ENCODE measurements at regions not wholly inside any gene's neighbourhood (a gene's known extent, or its start where the extent isn't known, plus 50 kb on each side); places are given as distances from the start of the nearest gene placed in this dataset.
"Not testable (repeated sequence)": the region's sequence is repeated elsewhere in the genome, so short reads cannot be mapped to it uniquely, and the experiment has no call there.

DNA sequence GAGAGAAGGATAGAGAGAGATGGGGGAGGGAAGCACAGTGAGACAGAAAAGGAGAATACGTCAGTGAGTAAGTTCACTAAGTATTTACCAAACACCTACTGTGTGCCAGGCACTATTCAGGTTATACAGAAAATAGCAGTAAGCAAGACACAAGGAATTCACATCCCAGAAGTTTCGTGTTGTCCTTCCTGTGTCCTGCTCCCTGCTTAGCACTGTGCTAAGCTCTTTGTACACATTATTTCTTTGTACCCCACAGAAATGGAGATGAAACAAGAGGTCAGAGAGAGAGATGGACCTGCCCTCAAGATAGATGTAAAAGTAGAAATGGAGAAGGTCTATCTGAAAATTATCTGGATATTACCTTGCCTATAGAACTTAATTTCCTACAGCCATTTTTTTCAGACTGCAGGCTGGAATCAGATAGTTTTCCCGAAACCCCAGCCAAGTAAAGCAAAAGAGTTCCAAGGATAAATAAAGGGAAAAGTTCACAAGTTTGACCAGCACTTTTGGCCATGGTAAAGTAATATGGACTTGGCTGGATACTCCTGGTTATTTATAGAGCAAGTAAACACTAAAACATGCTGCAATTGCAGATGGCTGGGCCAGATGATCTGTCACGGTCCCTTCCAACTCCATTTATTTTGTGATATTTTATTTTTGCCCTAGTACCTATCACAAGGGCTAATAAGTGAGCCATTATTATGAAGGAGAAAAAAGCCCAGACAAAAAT is 353.7 kb upstream of the SLC7A11 start:
- no peak overlapping the region for H3K4me3 ChIP-seq (ENCODE audit: insufficient read length, low read depth)
- TF ChIP-seq YY1 (IDR thresholded peaks at IDR 0.05; ENCODE audit: insufficient read depth, insufficient read length) (no peak), ZNF274 (IDR thresholded peaks at IDR 0.05; ENCODE audit: low read depth, low read length) (no peak), SUZ12 (IDR thresholded peaks at IDR 0.05; ENCODE audit: extremely low read depth, insufficient read depth, insufficient read length) (no peak)
- no peak overlapping the region for H3K9ac ChIP-seq (ENCODE audit: insufficient read length, low read depth)
- H3K27me3 ChIP-seq (ENCODE audit: insufficient read depth, insufficient read length) = no peaks in the 10 kb centered on the region
- no peaks in the 10 kb centered on the region for H3K4me1 ChIP-seq (ENCODE audit: insufficient read depth, insufficient read length)
- H3K36me3 ChIP-seq (ENCODE audit: insufficient read depth, insufficient read length, low read length) = no peaks in the 10 kb centered on the region
- H3K9me3 ChIP-seq (ENCODE audit: insufficient read depth, low read length) = no peaks in the 10 kb centered on the region; the same call in 1 of the 2 replicates
- no peak for DNase-seq (ENCODE audit: low read depth, low spot score)

GRCh38 chr4:138595171-138595570 is 353.0 kb upstream of the SLC7A11 start:
- no peaks in the 10 kb centered on the region for H3K27me3 ChIP-seq (ENCODE audit: insufficient read depth, insufficient read length)
- H3K4me3 ChIP-seq (ENCODE audit: insufficient read length, low read depth) = no peak overlapping the region
- H3K4me1 ChIP-seq (ENCODE audit: insufficient read depth, insufficient read length) = no peaks in the 10 kb centered on the region
- H3K9me3 ChIP-seq (ENCODE audit: insufficient read depth, low read length) = no peaks in the 10 kb centered on the region
- H3K36me3 ChIP-seq (ENCODE audit: insufficient read depth, insufficient read length, low read length) = no peaks in the 10 kb centered on the region
- H3K9ac ChIP-seq (ENCODE audit: insufficient read length, low read depth) = no peak overlapping the region
- TF ChIP-seq SUZ12 (IDR thresholded peaks at IDR 0.05; ENCODE audit: extremely low read depth, insufficient read depth, insufficient read length) = no peak
- no peak for DNase-seq (ENCODE audit: low read depth, low spot score)

DNA sequence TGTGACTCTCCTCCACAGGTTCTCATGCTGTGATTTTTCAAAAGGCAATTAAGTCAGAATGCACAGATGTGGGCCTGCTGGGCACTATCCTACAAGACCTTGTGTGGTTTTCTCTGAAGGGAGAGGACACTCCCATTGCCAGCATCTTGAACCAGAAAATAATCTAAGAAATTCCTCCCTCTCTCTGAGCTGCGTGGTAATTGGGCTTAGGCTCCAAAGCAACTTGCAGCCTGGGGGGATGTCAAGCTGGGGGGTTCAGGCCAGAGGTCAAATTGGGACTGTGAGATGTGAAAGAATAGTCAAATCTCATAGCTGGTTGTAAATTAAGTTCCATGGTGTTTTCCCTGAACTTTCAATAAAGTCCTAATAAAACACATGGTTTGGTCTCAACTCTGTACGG is 350.6 kb upstream of the SLC7A11 start:
- Histone ChIP-seq H3K4me1 (ENCODE audit: insufficient read depth, insufficient read length) (no peaks in the 10 kb centered on the region), H3K27me3 (ENCODE audit: insufficient read depth, insufficient read length) (no peaks in the 10 kb centered on the region), H3K9me3 (ENCODE audit: insufficient read depth, low read length) (no peaks in the 10 kb centered on the region), H3K36me3 (ENCODE audit: insufficient read depth, insufficient read length, low read length) (no peaks in the 10 kb centered on the region), H3K4me3 (ENCODE audit: insufficient read length, low read depth) (no peak overlapping the region), H3K9ac (ENCODE audit: insufficient read length, low read depth) (no peak overlapping the region)
- no peak for TF ChIP-seq YY1 (IDR thresholded peaks at IDR 0.05; ENCODE audit: insufficient read depth, insufficient read length)
- no peak for TF ChIP-seq SUZ12 (IDR thresholded peaks at IDR 0.05; ENCODE audit: extremely low read depth, insufficient read depth, insufficient read length)
- TF ChIP-seq ZNF274 (IDR thresholded peaks at IDR 0.05; ENCODE audit: low read depth, low read length) = no peak
- DNase-seq (ENCODE audit: low read depth, low spot score) = no peak

GRCh38 chr4:138591808-138592207 is 349.7 kb upstream of the SLC7A11 start:
- H3K9ac ChIP-seq (ENCODE audit: insufficient read length, low read depth) = no peak overlapping the region
- no peak overlapping the region for H3K4me3 ChIP-seq (ENCODE audit: insufficient read length, low read depth)
- H3K27me3 ChIP-seq (ENCODE audit: insufficient read depth, insufficient read length) = no peaks in the 10 kb centered on the region
- no peak for TF ChIP-seq SUZ12 (IDR thresholded peaks at IDR 0.05; ENCODE audit: extremely low read depth, insufficient read depth, insufficient read length)
- TF ChIP-seq YY1 (IDR thresholded peaks at IDR 0.05; ENCODE audit: insufficient read depth, insufficient read length) = no peak
- no peak for TF ChIP-seq ZNF274 (IDR thresholded peaks at IDR 0.05; ENCODE audit: low read depth, low read length)
- no peak for DNase-seq (ENCODE audit: low read depth, low spot score)
- H3K4me1 ChIP-seq (ENCODE audit: insufficient read depth, insufficient read length) = no peaks in the 10 kb centered on the region
- no peaks in the 10 kb centered on the region for H3K9me3 ChIP-seq (ENCODE audit: insufficient read depth, low read length)
- H3K36me3 ChIP-seq (ENCODE audit: insufficient read depth, insufficient read length, low read length) = no peaks in the 10 kb centered on the region

DNA sequence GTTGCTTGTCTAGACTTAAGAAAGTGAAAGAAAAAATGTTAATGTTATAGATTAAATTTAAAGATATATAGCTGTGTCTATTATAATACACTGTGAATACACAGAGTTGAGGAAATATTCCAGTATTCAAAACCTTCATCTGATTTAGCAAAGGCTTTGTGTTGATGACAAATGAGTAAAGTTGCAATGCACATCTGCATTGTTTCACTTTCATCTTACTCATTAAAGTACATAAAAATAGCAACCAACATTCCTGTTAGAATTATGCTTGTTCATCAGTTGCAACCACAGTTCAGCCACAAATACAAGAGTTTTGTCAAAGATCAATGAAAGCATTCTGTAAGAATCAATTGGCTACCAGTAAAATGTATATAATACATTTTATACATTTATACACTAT is 346.4 kb upstream of the SLC7A11 start:
- TF ChIP-seq YY1 (IDR thresholded peaks at IDR 0.05; ENCODE audit: insufficient read depth, insufficient read length) (no peak), ZNF274 (IDR thresholded peaks at IDR 0.05; ENCODE audit: low read depth, low read length) (no peak), SUZ12 (IDR thresholded peaks at IDR 0.05; ENCODE audit: extremely low read depth, insufficient read depth, insufficient read length) (no peak)
- Histone ChIP-seq H3K27me3 (ENCODE audit: insufficient read depth, insufficient read length) (no peaks in the 10 kb centered on the region), H3K4me3 (ENCODE audit: insufficient read length, low read depth) (no peak overlapping the region), H3K36me3 (ENCODE audit: insufficient read depth, insufficient read length, low read length) (no peaks in the 10 kb centered on the region), H3K9ac (ENCODE audit: insufficient read length, low read depth) (no peak overlapping the region), H3K9me3 (ENCODE audit: insufficient read depth, low read length) (no peaks in the 10 kb centered on the region), H3K4me1 (ENCODE audit: insufficient read depth, insufficient read length) (no peaks in the 10 kb centered on the region)
- DNase-seq (ENCODE audit: low read depth, low spot score) = no peak

DNA sequence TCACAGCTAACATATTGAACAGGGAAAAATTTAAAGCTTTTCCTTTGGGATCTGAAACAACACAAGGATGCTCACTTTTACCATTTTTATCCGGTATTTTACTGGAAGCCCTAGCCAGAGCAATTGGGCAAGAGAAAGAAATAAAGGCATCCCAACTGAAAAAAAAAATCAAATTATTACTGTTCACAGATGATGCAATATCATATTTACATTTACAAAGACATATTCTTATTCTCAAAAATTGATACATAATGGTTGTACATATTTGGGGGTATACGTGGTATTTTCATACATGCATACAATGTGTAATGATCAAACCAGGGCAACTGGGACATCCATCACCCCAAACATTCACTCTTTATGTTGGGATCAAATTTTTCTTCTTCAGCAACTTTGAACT is 337.0 kb upstream of the SLC7A11 start:
- no peak overlapping the region for H3K4me3 ChIP-seq (ENCODE audit: insufficient read length, low read depth)
- peaks cover 28% of the 10 kb centered on the region for H3K9me3 ChIP-seq (ENCODE audit: insufficient read depth, low read length)
- no peak for TF ChIP-seq ZNF274 (IDR thresholded peaks at IDR 0.05; ENCODE audit: low read depth, low read length)
- no peak for TF ChIP-seq SUZ12 (IDR thresholded peaks at IDR 0.05; ENCODE audit: extremely low read depth, insufficient read depth, insufficient read length)
- no peak for TF ChIP-seq YY1 (IDR thresholded peaks at IDR 0.05; ENCODE audit: insufficient read depth, insufficient read length)
- no peak for DNase-seq (ENCODE audit: low read depth, low spot score)
- H3K4me1 ChIP-seq (ENCODE audit: insufficient read depth, insufficient read length) = no peaks in the 10 kb centered on the region
- no peaks in the 10 kb centered on the region for H3K36me3 ChIP-seq (ENCODE audit: insufficient read depth, insufficient read length, low read length)
- no peak overlapping the region for H3K9ac ChIP-seq (ENCODE audit: insufficient read length, low read depth)
- H3K27me3 ChIP-seq (ENCODE audit: insufficient read depth, insufficient read length) = no peaks in the 10 kb centered on the region

DNA sequence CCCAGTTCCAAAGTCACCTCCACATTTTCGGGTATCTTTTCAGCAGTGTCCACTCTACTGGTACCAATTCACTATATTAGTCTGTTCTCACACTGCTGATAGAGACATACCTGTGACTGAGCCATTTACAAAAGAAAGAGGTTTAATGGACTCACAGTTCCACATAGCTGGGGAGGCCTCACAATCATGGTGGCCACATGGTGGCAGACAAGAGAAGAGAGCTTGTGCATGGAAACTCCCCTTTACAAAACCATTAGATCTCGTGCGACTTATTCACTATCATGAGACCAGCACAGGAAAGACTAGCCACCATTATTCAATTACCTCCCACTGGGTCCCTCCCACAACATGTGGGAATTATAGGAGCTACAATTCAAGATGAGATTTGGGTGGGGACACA is 335.7 kb upstream of the SLC7A11 start:
- H3K27me3 ChIP-seq (ENCODE audit: insufficient read depth, insufficient read length); H3K4me3 ChIP-seq (ENCODE audit: insufficient read length, low read depth); H3K36me3 ChIP-seq (ENCODE audit: insufficient read depth, insufficient read length, low read length); H3K9ac ChIP-seq (ENCODE audit: insufficient read length, low read depth); DNase-seq (ENCODE audit: low read depth, low spot score); H3K4me1 ChIP-seq (ENCODE audit: insufficient read depth, insufficient read length): not testable (repeated sequence)
- peaks cover 28% of the 10 kb centered on the region for H3K9me3 ChIP-seq (ENCODE audit: insufficient read depth, low read length)

DNA sequence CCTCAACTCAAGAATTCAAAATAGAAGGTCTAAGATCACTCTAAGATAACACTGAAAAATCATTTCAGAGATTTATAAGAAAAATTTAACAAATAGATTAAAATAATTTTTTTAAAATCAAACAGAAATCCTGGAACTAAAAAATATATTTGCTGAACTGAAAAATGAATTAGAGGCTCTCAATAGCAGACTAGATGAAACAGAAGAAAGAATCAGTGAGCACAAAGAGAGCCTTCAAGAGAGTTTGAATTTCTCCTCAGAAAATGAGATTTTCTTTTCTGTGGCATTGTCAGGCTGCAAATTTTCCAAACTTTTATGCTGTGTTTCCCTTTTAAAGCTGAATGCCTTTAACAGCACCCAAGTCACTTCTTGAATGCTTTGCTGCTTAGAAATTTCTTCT is 335.0 kb upstream of the SLC7A11 start:
- no peak for DNase-seq (ENCODE audit: low read depth, low spot score)
- Histone ChIP-seq H3K9me3 (ENCODE audit: insufficient read depth, low read length) (peaks cover 22% of the 10 kb centered on the region), H3K4me1 (ENCODE audit: insufficient read depth, insufficient read length) (no peaks in the 10 kb centered on the region), H3K4me3 (ENCODE audit: insufficient read length, low read depth) (no peak overlapping the region), H3K36me3 (ENCODE audit: insufficient read depth, insufficient read length, low read length) (no peaks in the 10 kb centered on the region), H3K9ac (ENCODE audit: insufficient read length, low read depth) (no peak overlapping the region), H3K27me3 (ENCODE audit: insufficient read depth, insufficient read length) (no peaks in the 10 kb centered on the region)
- no peak for TF ChIP-seq ZNF274 (IDR thresholded peaks at IDR 0.05; ENCODE audit: low read depth, low read length)
- TF ChIP-seq SUZ12 (IDR thresholded peaks at IDR 0.05; ENCODE audit: extremely low read depth, insufficient read depth, insufficient read length) = no peak
- no peak for TF ChIP-seq YY1 (IDR thresholded peaks at IDR 0.05; ENCODE audit: insufficient read depth, insufficient read length)
